GM23248 (cell line): ENCODE measurements at regions not wholly inside any gene's neighbourhood (a gene's known extent, or its start where the extent isn't known, plus 50 kb on each side); places are given as distances from the start of the nearest gene placed in this dataset.

Experiments used
- DNase-seq: peaks from one replicate; pipeline ENCODE4 v3.0.0-alpha.2; 2015
- H2AFZ ChIP-seq: fragments of 200-600 bp; sonication (generic); 2 replicates; pipeline ENCODE4 v1.6.1; 2016; ENCODE audit warnings: antibody characterized with exemption
- H3F3A ChIP-seq: fragments of 200-600 bp; sonication (generic); 2 replicates; pipeline ENCODE4 v1.6.1; 2016; ENCODE audit warnings: mild to moderate bottlenecking, antibody characterized with exemption, mixed run types; ENCODE audit not compliant: insufficient read depth
- H3K27ac ChIP-seq: fragments of 200-600 bp; sonication (generic); 2 replicates; pipeline ENCODE4 v1.5.1; 2016; ENCODE audit warnings: mild to moderate bottlenecking
- H3K27me3 ChIP-seq: fragments of 200-600 bp; sonication (generic); replicated peaks from 2 replicates; pipeline ENCODE4 v1.6.1; 2016; ENCODE audit warnings: mild to moderate bottlenecking; ENCODE audit not compliant: insufficient read depth
- H3K36me3 ChIP-seq: fragments of 200-600 bp; sonication (generic); 2 replicates; pipeline ENCODE4 v1.6.1; 2016; ENCODE audit warnings: low read depth, mild to moderate bottlenecking
- H3K4me1 ChIP-seq: fragments of 200-600 bp; sonication (generic); 2 replicates; pipeline ENCODE4 v1.6.1; 2016; ENCODE audit warnings: mild to moderate bottlenecking; ENCODE audit not compliant: insufficient read depth
- H3K4me2 ChIP-seq: fragments of 200-600 bp; sonication (generic); one replicate; pipeline ENCODE4 v1.6.1; 2016; ENCODE audit warnings: mild to moderate bottlenecking; ENCODE audit not compliant: unreplicated experiment
- H3K4me3 ChIP-seq: fragments of 200-600 bp; sonication (generic); 2 replicates; pipeline ENCODE4 v1.5.1; 2016; ENCODE audit warnings: mild to moderate bottlenecking
- H3K79me2 ChIP-seq: fragments of 200-600 bp; sonication (generic); 2 replicates; pipeline ENCODE4 v1.6.1; 2016; ENCODE audit warnings: mild to moderate bottlenecking; ENCODE audit not compliant: insufficient read depth
- H3K9ac ChIP-seq: fragments of 200-600 bp; sonication (generic); 2 replicates; pipeline ENCODE4 v1.6.1; 2016; ENCODE audit warnings: mild to moderate bottlenecking
- H3K9me2 ChIP-seq: fragments of 200-600 bp; sonication (generic); 2 replicates; pipeline ENCODE4 v1.6.1; 2016; ENCODE audit warnings: mixed run types, mild to moderate bottlenecking, moderate library complexity; ENCODE audit not compliant: insufficient read depth
- H3K9me3 ChIP-seq: fragments of 200-600 bp; sonication (generic); one replicate; pipeline ENCODE4 v1.6.1; 2017; ENCODE audit warnings: low read depth
- H4K20me1 ChIP-seq: fragments of 200-600 bp; sonication (generic); 2 replicates; pipeline ENCODE4 v1.6.0; 2016; ENCODE audit not compliant: insufficient read depth
- EZH2 ChIP-seq: fragments of 200-600 bp; sonication (generic); IDR thresholded peaks from 2 replicates; pipeline ENCODE4 v1.6.1; 2018; ENCODE audit warnings: antibody characterized with exemption, mild to moderate bottlenecking; ENCODE audit not compliant: insufficient read depth, poor library complexity, severe bottlenecking
- EZH2phosphoT487 ChIP-seq: fragments of 200-600 bp; sonication (generic); IDR thresholded peaks from 2 replicates; pipeline ENCODE4 v1.6.1; 2018; ENCODE audit warnings: antibody characterized with exemption, moderate library complexity, mild to moderate bottlenecking, low read depth; ENCODE audit not compliant: insufficient read depth
- WGBS, 2 experiments: methylation state at CpG; one replicate each; pipeline ENCODE4 v1.1.6; 2015 to 2017; ENCODE audit warnings: low lambda C conversion rate in 2 of 2, low coverage in 1 of 2; ENCODE audit errors: missing lambda C conversion rate in 2 of 2; 5-methylcytosine and 5-hydroxymethylcytosine counted together
- in situ Hi-C: fragments of 300-500 bp; cut with MboI; formaldehyde crosslinking; loops from 2 replicates; pipeline ENCODE4 v1.15.0; 2020

- H3K4me3 ChIP-seq, result no peak overlapping the region
- H3K36me3 ChIP-seq, result no peaks in the 10 kb centered on the region
- H3K4me2 ChIP-seq, result no peak overlapping the region
- H3K27ac ChIP-seq, result no peak overlapping the region
- H4K20me1 ChIP-seq, result no peaks in the 10 kb centered on the region
- no peaks in the 10 kb centered on the region for H3F3A ChIP-seq
- H3K27me3 ChIP-seq, result 0 out of 2 replicates have a peak, but pooled peaks cover 3% of the 10 kb centered on the region
- H3K9me2 ChIP-seq, result no peaks in the 10 kb centered on the region
- H3K79me2 ChIP-seq, result no peaks in the 10 kb centered on the region
- no peak overlapping the region for H3K9ac ChIP-seq
- DNase-seq, result no peak
- TF ChIP-seq EZH2phosphoT487 (no peak), EZH2 (no peak)
- no peaks in the 10 kb centered on the region for H3K9me3 ChIP-seq
- H3K4me1 ChIP-seq, result no peaks in the 10 kb centered on the region
- in situ Hi-C loops, result no loop called here
- WGBS, 2 experiments, result 29 to 34% methylated on average over 7 of the region's 7 CpGs
- no peak overlapping the region for H2AFZ ChIP-seq
These were observed 283.0 kb upstream of the CDH4 start for GRCh38 chr20:60968853-60969720.

- Histone ChIP-seq H3K27ac (no peak overlapping the region), H3K27me3 (0 out of 2 replicates have a peak, but pooled peaks cover 3% of the 10 kb centered on the region), H3K9me2 (no peaks in the 10 kb centered on the region), H3K4me2 (no peak overlapping the region), H4K20me1 (no peaks in the 10 kb centered on the region), H3K9me3 (no peaks in the 10 kb centered on the region), H3K4me3 (no peak overlapping the region), H3K4me1 (no peaks in the 10 kb centered on the region), H2AFZ (no peak overlapping the region), H3K9ac (no peak overlapping the region), H3F3A (no peaks in the 10 kb centered on the region), H3K36me3 (no peaks in the 10 kb centered on the region), H3K79me2 (no peaks in the 10 kb centered on the region)
- no peak for TF ChIP-seq EZH2phosphoT487
- TF ChIP-seq EZH2, result no peak
- DNase-seq, result no peak
- in situ Hi-C loops, result no loop called here
- WGBS, 2 experiments, result 27% methylated on average over 8 of the region's 8 CpGs
These were observed 281.5 kb upstream of the CDH4 start for GRCh38 chr20:60970601-60971000.

GRCh38 chr20:60974022-60974421 is 278.0 kb upstream of the CDH4 start:
- Histone ChIP-seq H4K20me1 (no peaks in the 10 kb centered on the region), H3K4me3 (no peak overlapping the region), H3K27me3 (0 out of 2 replicates have a peak, but pooled peaks cover 3% of the 10 kb centered on the region), H3K9me3 (no peaks in the 10 kb centered on the region), H3K27ac (no peak overlapping the region), H3F3A (no peaks in the 10 kb centered on the region), H3K4me1 (no peaks in the 10 kb centered on the region), H3K9ac (no peak overlapping the region), H3K4me2 (no peak overlapping the region), H3K79me2 (no peaks in the 10 kb centered on the region), H3K36me3 (no peaks in the 10 kb centered on the region), H3K9me2 (no peaks in the 10 kb centered on the region), H2AFZ (no peak overlapping the region)
- no peak for DNase-seq
- in situ Hi-C loops, result no loop called here
- WGBS, 2 experiments, result 42 to 46% methylated on average over 10 of the region's 10 CpGs
- TF ChIP-seq EZH2phosphoT487 (no peak), EZH2 (no peak)

GRCh38 chr20:60974441-60974945 is 277.6 kb upstream of the CDH4 start:
- DNase-seq, result no peak
- in situ Hi-C loops, result no loop called here
- WGBS, 2 experiments, result 30 to 32% methylated on average over 9 of the region's 9 CpGs

More at GRCh38 chr20:60974441-60974945, 277.6 kb upstream of the CDH4 start:
- Histone ChIP-seq H3K9ac (no peak overlapping the region), H3F3A (no peaks in the 10 kb centered on the region), H4K20me1 (no peaks in the 10 kb centered on the region), H3K9me2 (no peaks in the 10 kb centered on the region), H3K27me3 (0 out of 2 replicates have a peak, but pooled peaks cover 3% of the 10 kb centered on the region), H3K4me1 (no peaks in the 10 kb centered on the region), H3K4me2 (no peak overlapping the region), H2AFZ (no peak overlapping the region), H3K79me2 (no peaks in the 10 kb centered on the region), H3K4me3 (no peak overlapping the region), H3K9me3 (no peaks in the 10 kb centered on the region), H3K27ac (no peak overlapping the region), H3K36me3 (no peaks in the 10 kb centered on the region)
- no peak for TF ChIP-seq EZH2
- TF ChIP-seq EZH2phosphoT487, result no peak
